Loucy (cell line): ENCODE measurements at regions not wholly inside any gene's neighbourhood (a gene's known extent, or its start where the extent isn't known, plus 50 kb on each side); places are given as distances from the start of the nearest gene placed in this dataset.

Experiments used
- H2AFZ ChIP-seq: fragments of 200-600 bp; sonication (generic); 2 replicates; pipeline ENCODE4 v1.6.0; 2016; ENCODE audit warnings: antibody characterized with exemption, mild to moderate bottlenecking, low read length, moderate library complexity
- H3F3A ChIP-seq: fragments of 200-600 bp; 2 replicates; pipeline ENCODE4 v1.6.0; 2016; ENCODE audit warnings: antibody characterized with exemption, low read depth, mild to moderate bottlenecking
- H3K27me3 ChIP-seq: fragments of 200-600 bp; sonication (generic); 2 replicates; pipeline ENCODE4 v1.6.1; 2014; ENCODE audit warnings: low read length, mild to moderate bottlenecking; ENCODE audit not compliant: insufficient read depth, poor library complexity, severe bottlenecking
- H3K36me3 ChIP-seq: fragments of 200-600 bp; sonication (generic); 2 replicates; pipeline ENCODE4 v1.6.1; 2016; ENCODE audit warnings: low read length; ENCODE audit not compliant: insufficient read depth
- H3K4me1 ChIP-seq: fragments of 200-600 bp; sonication (generic); 2 replicates; pipeline ENCODE4 v1.5.1; 2014; ENCODE audit warnings: low read length, mild to moderate bottlenecking; ENCODE audit not compliant: insufficient read depth, poor library complexity, severe bottlenecking
- H3K4me2 ChIP-seq: fragments of 200-600 bp; sonication (generic); 2 replicates; pipeline ENCODE4 v1.6.0; 2014; ENCODE audit warnings: antibody characterized with exemption, low read length, low read depth, mild to moderate bottlenecking; ENCODE audit not compliant: poor library complexity, severe bottlenecking
- H3K4me3 ChIP-seq: fragments of 200-600 bp; sonication (generic); 2 replicates; pipeline ENCODE4 v1.5.1; 2014; ENCODE audit warnings: low read length, mild to moderate bottlenecking, mixed read lengths; ENCODE audit not compliant: poor library complexity, severe bottlenecking
- H3K79me2 ChIP-seq: fragments of 200-600 bp; sonication (generic); 2 replicates; pipeline ENCODE4 v1.6.1; 2014; ENCODE audit warnings: low read length; ENCODE audit not compliant: insufficient read depth
- H3K9ac ChIP-seq: fragments of 200-600 bp; sonication (generic); 2 replicates; pipeline ENCODE4 v1.6.0; 2014; ENCODE audit warnings: mild to moderate bottlenecking, low read depth, low read length, moderate library complexity; ENCODE audit not compliant: poor library complexity, severe bottlenecking
- H3K9me2 ChIP-seq: fragments of 200-600 bp; sonication (generic); replicated peaks from 2 replicates; pipeline ENCODE4 v1.6.1; 2016; ENCODE audit warnings: low read depth, low read length, mixed read lengths
- H3K9me3 ChIP-seq: fragments of 200-600 bp; sonication (generic); 2 replicates; pipeline ENCODE4 v1.6.1; 2014; ENCODE audit warnings: mild to moderate bottlenecking, antibody characterized with exemption, low read length, low read depth; ENCODE audit not compliant: insufficient read depth
- H4K20me1 ChIP-seq: fragments of 200-600 bp; sonication (generic); 2 replicates; pipeline ENCODE4 v1.6.0; 2014; ENCODE audit warnings: antibody characterized with exemption, low read length, mild to moderate bottlenecking; ENCODE audit not compliant: insufficient read depth, poor library complexity, severe bottlenecking
- CTCF ChIP-seq: fragments of 200-600 bp; sonication (generic); conservative IDR thresholded peaks from 2 replicates; pipeline ENCODE4 v1.5.1; 2014; ENCODE audit warnings: mild to moderate bottlenecking, antibody characterized with exemption, low read length
- EZH2phosphoT487 ChIP-seq: fragments of 200-600 bp; IDR thresholded peaks from 2 replicates; pipeline ENCODE4 v1.6.1; 2018; ENCODE audit warnings: antibody characterized with exemption, mild to moderate bottlenecking, moderate library complexity, borderline replicate concordance

- H3K79me2 ChIP-seq: no peaks in the 10 kb centered on the region
- H3K36me3 ChIP-seq: no peaks in the 10 kb centered on the region
- H3K9me2 ChIP-seq: no peaks in the 10 kb centered on the region
- H3F3A ChIP-seq: no peaks in the 10 kb centered on the region
- no peak overlapping the region for H3K4me3 ChIP-seq
- H3K4me2 ChIP-seq: no peak overlapping the region
- no peaks in the 10 kb centered on the region for H4K20me1 ChIP-seq
- TF ChIP-seq EZH2phosphoT487: no peak
- peak; percentile 53 for TF ChIP-seq CTCF
- H3K27me3 ChIP-seq: no peaks in the 10 kb centered on the region
- no peaks in the 10 kb centered on the region for H3K9me3 ChIP-seq
- no peak overlapping the region for H3K9ac ChIP-seq
- H3K4me1 ChIP-seq: no peaks in the 10 kb centered on the region
- no peak overlapping the region for H2AFZ ChIP-seq
Observed at GRCh38 chr5:97534166-97534565, 351.1 kb upstream of the RIOK2 start.

GRCh38 chr5:97536683-97537082, 353.6 kb upstream of the RIOK2 start:
- H3K27me3 ChIP-seq: no peaks in the 10 kb centered on the region
- no peak overlapping the region for H2AFZ ChIP-seq
- no peak overlapping the region for H3K4me3 ChIP-seq
- H3K4me1 ChIP-seq: no peaks in the 10 kb centered on the region
- no peak overlapping the region for H3K4me2 ChIP-seq
- H3K9me3 ChIP-seq: no peaks in the 10 kb centered on the region
- no peaks in the 10 kb centered on the region for H3K79me2 ChIP-seq
- no peaks in the 10 kb centered on the region for H3F3A ChIP-seq
- TF ChIP-seq CTCF (no peak), EZH2phosphoT487 (no peak)
- no peaks in the 10 kb centered on the region for H3K9me2 ChIP-seq
- H4K20me1 ChIP-seq: no peaks in the 10 kb centered on the region
- no peaks in the 10 kb centered on the region for H3K36me3 ChIP-seq
- H3K9ac ChIP-seq: no peak overlapping the region

- TF ChIP-seq EZH2phosphoT487 (no peak), CTCF (no peak)
- H3K79me2 ChIP-seq: no peaks in the 10 kb centered on the region
- H3F3A ChIP-seq: no peaks in the 10 kb centered on the region
- H3K4me2 ChIP-seq: no peak overlapping the region
- H4K20me1 ChIP-seq: no peaks in the 10 kb centered on the region
- no peaks in the 10 kb centered on the region for H3K9me2 ChIP-seq
- no peaks in the 10 kb centered on the region for H3K36me3 ChIP-seq
- no peaks in the 10 kb centered on the region for H3K4me1 ChIP-seq
- H3K4me3 ChIP-seq: no peak overlapping the region
- H3K27me3 ChIP-seq: no peaks in the 10 kb centered on the region
- no peak overlapping the region for H3K9ac ChIP-seq
- no peaks in the 10 kb centered on the region for H3K9me3 ChIP-seq
- no peak overlapping the region for H2AFZ ChIP-seq
Observed at GRCh38 chr5:97538912-97539311, 355.9 kb upstream of the RIOK2 start.
